Prostate gland (tissue), 2 donors: ENCODE measurements at regions not wholly inside any gene's neighbourhood (a gene's known extent, or its start where the extent isn't known, plus 50 kb on each side); places are given as distances from the start of the nearest gene placed in this dataset.
"Not testable (repeated sequence)": the region's sequence is repeated elsewhere in the genome, so short reads cannot be mapped to it uniquely, and the experiment has no call there.

Source experiments
- DNase-seq: peaks from one replicate; pipeline ENCODE4 v3.0.0-alpha.2; 2019; ENCODE audit warnings: low spot score
- H3K27ac ChIP-seq, 2 donors: fragments of 200-600 bp; sonication (generic); 2 replicates each; pipeline ENCODE4 v1.5.1; 2017 to 2019
- H3K27me3 ChIP-seq: fragments of 200-600 bp; sonication (generic); replicated peaks from 2 replicates; pipeline ENCODE4 v1.5.1; 2019; ENCODE audit not compliant: insufficient read depth
- H3K36me3 ChIP-seq, 2 donors: fragments of 200-600 bp; sonication (generic); 1 replicate in 1 of 2; 2 replicates in 1 of 2; pipeline versions ENCODE4 v1.5.1 to v1.8.1; 2017 to 2019
- H3K4me1 ChIP-seq: fragments of 200-600 bp; sonication (generic); replicated peaks from 2 replicates; pipeline ENCODE4 v1.5.1; 2019
- H3K4me3 ChIP-seq, 2 donors: fragments of 200-600 bp; sonication (generic); 2 replicates each; pipeline ENCODE4 v1.5.1; 2017 to 2019
- H3K9me3 ChIP-seq: fragments of 200-600 bp; sonication (generic); 2 replicates; pipeline ENCODE4 v1.5.1; 2017
- CTCF ChIP-seq, 4 experiments: fragments of 200-600 bp in 2 of 4; fragments of 450-650 bp in 2 of 4; sonication (generic) in 2 of 4; IDR thresholded peaks; 1 replicate in 3 of 4; 2 replicates in 1 of 4; pipeline ENCODE4 v1.5.1; 2016 to 2019; ENCODE audit warnings: antibody characterized with exemption in 4 of 4, mild to moderate bottlenecking in 2 of 4, moderate library complexity in 2 of 4
- POLR2A ChIP-seq: fragments of 450-650 bp; IDR thresholded peaks from one replicate; pipeline ENCODE4 v1.6.1; 2016; ENCODE audit warnings: antibody characterized with exemption, mild to moderate bottlenecking
- POLR2AphosphoS5 ChIP-seq: sonication (generic); formaldehyde crosslinking; IDR thresholded peaks from one replicate; pipeline ENCODE4 v1.6.1; 2017; ENCODE audit warnings: antibody characterized with exemption
- WGBS: methylation state at CpG from one replicate; pipeline ENCODE4 v1.1.5; 2018; 5-methylcytosine and 5-hydroxymethylcytosine counted together
- intact Hi-C: fragments of 100-400 bp; cut with DNase I; formaldehyde crosslinking; loops from one replicate; pipeline ENCODE4 v1.14.2; 2022

- Histone ChIP-seq H3K36me3 (no peaks in the 10 kb centered on the region), H3K9me3 (no peaks in the 10 kb centered on the region), H3K27me3 (no peaks in the 10 kb centered on the region), H3K4me3 (no peak overlapping the region), H3K27ac (no peak overlapping the region), H3K4me1 (no peaks in the 10 kb centered on the region)
- no peak for TF ChIP-seq POLR2AphosphoS5
- TF ChIP-seq POLR2A, result no peak
- no peak for TF ChIP-seq CTCF (IDR thresholded peaks at IDR 0.05)
- intact Hi-C loops, result no loop called here
- WGBS, result 94% methylated on average over 5 of the region's 5 CpGs
- no peak for DNase-seq
These were observed 164.2 kb upstream of the PTBP2 start for GRCh38 chr1:96557336-96557735.

- H3K36me3 ChIP-seq, result no peaks in the 10 kb centered on the region
- DNase-seq, result no peak
- no peak overlapping the region for H3K4me3 ChIP-seq
- TF ChIP-seq CTCF (IDR thresholded peaks at IDR 0.05) (no peak), POLR2AphosphoS5 (no peak), POLR2A (no peak)
- intact Hi-C loops, result no loop called here
- H3K27ac ChIP-seq, result no peak overlapping the region
- no peaks in the 10 kb centered on the region for H3K4me1 ChIP-seq
- 43% methylated on average over 1 of the region's 1 CpG for WGBS
- H3K27me3 ChIP-seq, result no peaks in the 10 kb centered on the region
- H3K9me3 ChIP-seq, result no peaks in the 10 kb centered on the region
These were observed 162.9 kb upstream of the PTBP2 start for GRCh38 chr1:96558635-96559034.

- H3K27ac ChIP-seq, result no peak overlapping the region
- TF ChIP-seq CTCF (IDR thresholded peaks at IDR 0.05) (no peak), POLR2A (no peak)
- intact Hi-C loops, result no loop called here
- H3K4me1 ChIP-seq, result no peaks in the 10 kb centered on the region
- H3K36me3 ChIP-seq, result no peaks in the 10 kb centered on the region
- WGBS, result 81% methylated on average over 4 of the region's 4 CpGs
- no peak overlapping the region for H3K4me3 ChIP-seq
- H3K27me3 ChIP-seq, result no peaks in the 10 kb centered on the region
- no peak for DNase-seq
- no peaks in the 10 kb centered on the region for H3K9me3 ChIP-seq
These were observed 162.4 kb upstream of the PTBP2 start for GRCh38 chr1:96559181-96559580.

DNA sequence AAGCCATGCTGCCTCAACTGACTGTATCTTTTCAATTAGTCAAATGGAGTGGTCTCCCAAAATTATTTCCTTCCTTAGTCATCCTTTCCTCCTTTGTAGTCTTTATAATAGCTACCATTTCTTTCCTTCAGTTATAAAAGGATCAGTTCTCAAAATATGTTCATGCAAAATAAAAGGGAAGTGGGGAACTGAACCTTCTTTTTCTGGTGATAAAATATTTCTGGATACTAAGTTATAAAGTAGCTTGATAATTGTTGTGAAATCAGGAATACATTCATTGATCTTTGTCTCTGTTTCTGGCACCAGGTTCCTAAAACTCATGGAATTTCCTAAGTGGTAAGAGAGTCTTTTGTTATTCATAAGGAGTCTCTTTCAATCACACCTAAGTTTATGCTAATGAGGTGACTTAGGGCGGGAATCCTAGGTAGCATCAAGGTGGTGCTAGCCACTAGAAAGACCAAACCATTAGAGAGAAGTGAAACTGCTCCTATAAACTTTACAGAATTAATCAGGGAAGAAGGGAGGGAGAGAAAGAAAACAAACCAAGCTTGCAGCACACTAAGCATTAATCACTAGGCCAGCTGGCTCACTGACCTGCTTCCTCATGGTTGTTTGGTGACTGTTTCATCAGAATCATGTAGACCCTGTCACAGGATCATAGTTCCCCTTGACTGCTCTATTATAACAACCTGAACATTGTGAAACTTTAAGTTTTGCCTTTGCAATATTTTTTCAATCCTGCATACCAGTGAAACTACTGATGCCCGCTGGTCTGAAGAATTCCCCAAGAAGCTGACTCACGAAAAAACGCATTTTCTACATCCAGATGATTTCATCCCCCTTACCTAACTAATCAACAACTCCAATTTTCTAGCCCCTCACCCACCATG, 161.6 kb upstream of the PTBP2 start:
- Histone ChIP-seq H3K9me3 (no peaks in the 10 kb centered on the region), H3K4me3 (no peak overlapping the region), H3K4me1 (no peaks in the 10 kb centered on the region), H3K27ac (no peak overlapping the region), H3K27me3 (no peaks in the 10 kb centered on the region), H3K36me3 (no peaks in the 10 kb centered on the region)
- 86% methylated on average over 4 of the region's 4 CpGs for WGBS
- intact Hi-C loops, result no loop called here
- DNase-seq, result no peak
- peak; percentile 8 for TF ChIP-seq POLR2AphosphoS5
- TF ChIP-seq POLR2A, result no peak

- intact Hi-C loops, result no loop called here
These were observed 159.5 kb upstream of the PTBP2 start for GRCh38 chr1:96562094-96562493.

DNA sequence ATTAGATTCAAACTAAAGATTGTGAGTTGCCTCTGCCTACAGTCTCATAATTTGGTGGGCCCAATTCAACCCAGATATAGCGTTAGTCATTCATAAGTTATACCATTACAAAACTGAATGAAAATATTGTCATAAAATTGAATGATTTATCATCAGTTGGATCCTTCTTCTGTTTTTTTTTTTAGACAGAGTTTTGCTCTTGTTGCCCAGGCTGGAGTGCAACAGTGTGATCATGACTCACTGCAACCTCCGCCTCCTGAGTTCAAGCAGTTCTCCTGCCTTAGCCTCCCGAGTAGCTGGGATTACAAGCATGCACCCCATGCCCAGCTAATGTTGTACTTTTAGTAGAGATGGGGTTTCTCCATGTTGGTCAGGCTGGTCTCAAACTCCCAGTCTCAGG, 157.2 kb upstream of the PTBP2 start:
- WGBS, result 92% methylated on average over 3 of the region's 3 CpGs
- H3K9me3 ChIP-seq, H3K4me1 ChIP-seq, H3K4me3 ChIP-seq, H3K27me3 ChIP-seq, H3K27ac ChIP-seq, H3K36me3 ChIP-seq, intact Hi-C loops, DNase-seq: not testable (repeated sequence)

More at GRCh38 chr1:96562094-96562493, 159.5 kb upstream of the PTBP2 start:
- DNase-seq, result no peak
- Histone ChIP-seq H3K4me3 (no peak overlapping the region), H3K27me3 (no peaks in the 10 kb centered on the region), H3K27ac (no peak overlapping the region), H3K36me3 (no peaks in the 10 kb centered on the region), H3K9me3 (no peaks in the 10 kb centered on the region), H3K4me1 (no peaks in the 10 kb centered on the region)
- TF ChIP-seq POLR2A (no peak), CTCF (IDR thresholded peaks at IDR 0.05) (no peak), POLR2AphosphoS5 (no peak)
